ENCODE measurements at regions not wholly inside any gene's neighbourhood (a gene's known extent, or its start where the extent isn't known, plus 50 kb on each side); places are given as distances from the start of the nearest gene placed in this dataset.

GRCh38 chr2:151096235-151096634 lies 165.4 kb downstream of the RBM43 start:
- Histone ChIP-seq H3K27ac (no peak overlapping the region; the same call in 1 of the 2 replicates), H3K4me1 (peaks cover 30% of the 10 kb centered on the region), H3K4me2 (peak overlapping the region; percentile 64), H3K9ac (no peak overlapping the region), H3K4me3 (no peak overlapping the region), H3K9me3 (peaks cover 5% of the 10 kb centered on the region; the same call in 1 of the 2 replicates), H3K27me3 (no peaks in the 10 kb centered on the region), H3K36me3 (no peaks in the 10 kb centered on the region), H4K20me1 (no peaks in the 10 kb centered on the region)
- no peak for TF ChIP-seq Cebpa-rat (IDR thresholded peaks at IDR 0.05)

GRCh38 chr2:151095463-151095862 lies 166.2 kb downstream of the RBM43 start:
- no peak overlapping the region for H3K27ac ChIP-seq
- no peak overlapping the region for H3K4me3 ChIP-seq
- no peaks in the 10 kb centered on the region for H4K20me1 ChIP-seq
- H3K9me3 ChIP-seq, result peaks cover 5% of the 10 kb centered on the region; the same call in 1 of the 2 replicates
- no peak for TF ChIP-seq Cebpa-rat (IDR thresholded peaks at IDR 0.05)
- H3K36me3 ChIP-seq, result no peaks in the 10 kb centered on the region
- H3K9ac ChIP-seq, result no peak overlapping the region
- H3K27me3 ChIP-seq, result no peaks in the 10 kb centered on the region
- H3K4me2 ChIP-seq, result peak overlapping the region; percentile 64
- peaks cover 30% of the 10 kb centered on the region for H3K4me1 ChIP-seq

DNA sequence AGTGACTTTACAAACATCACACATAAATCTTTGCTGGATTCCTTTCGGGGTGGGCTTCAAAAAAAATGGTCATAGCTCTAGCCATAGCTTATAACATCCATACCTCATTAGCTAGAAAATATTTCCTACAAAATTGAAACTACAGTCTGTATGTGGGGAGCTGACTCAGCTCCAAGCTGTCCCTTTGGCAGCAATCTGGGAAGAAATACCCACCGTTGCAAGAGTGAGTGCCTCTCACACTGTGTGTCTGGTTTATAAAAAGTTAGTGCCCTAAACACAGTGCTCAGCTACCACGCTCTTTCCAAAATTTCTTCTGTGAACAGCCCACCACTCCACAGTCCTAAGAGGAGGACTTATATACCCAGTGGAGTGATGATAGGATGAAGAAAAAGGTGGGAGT lies 170.1 kb downstream of the RBM43 start:
- Histone ChIP-seq H3K9me3 (peaks cover 5% of the 10 kb centered on the region; the same call in 1 of the 2 replicates), H3K27ac (no peak overlapping the region), H3K27me3 (no peaks in the 10 kb centered on the region), H3K4me2 (no peak overlapping the region), H3K4me1 (peaks cover 21% of the 10 kb centered on the region), H3K9ac (no peak overlapping the region), H4K20me1 (no peaks in the 10 kb centered on the region), H3K4me3 (no peak overlapping the region), H3K36me3 (no peaks in the 10 kb centered on the region)
- TF ChIP-seq Cebpa-rat (IDR thresholded peaks at IDR 0.05), result no peak

DNA sequence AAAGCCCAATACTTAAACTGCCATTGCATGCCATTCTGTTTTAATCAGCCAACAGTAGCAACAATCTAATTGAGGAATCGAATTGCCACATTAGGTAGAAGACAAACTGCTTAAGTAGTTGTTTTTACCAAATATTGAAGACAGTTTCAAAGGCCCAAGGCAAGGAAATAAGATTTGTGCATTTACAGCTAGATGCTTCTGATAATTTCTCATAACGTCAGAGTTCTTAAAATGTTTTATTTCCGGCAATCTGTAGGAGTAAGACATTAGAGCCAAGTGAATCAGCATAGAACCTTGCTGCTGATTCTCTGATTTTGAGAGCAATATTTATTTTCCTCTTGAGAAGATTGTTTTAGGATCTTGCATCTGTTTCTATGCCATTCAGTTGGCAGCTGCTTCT lies 174.3 kb downstream of the RBM43 start:
- Histone ChIP-seq H3K4me2 (no peak overlapping the region), H4K20me1 (no peaks in the 10 kb centered on the region), H3K4me1 (no peaks in the 10 kb centered on the region), H3K4me3 (no peak overlapping the region), H3K9ac (no peak overlapping the region), H3K9me3 (no peaks in the 10 kb centered on the region), H3K27me3 (no peaks in the 10 kb centered on the region), H3K27ac (no peak overlapping the region), H3K36me3 (no peaks in the 10 kb centered on the region)
- no peak for TF ChIP-seq Cebpa-rat (IDR thresholded peaks at IDR 0.05)

GRCh38 chr2:151085181-151085611 lies 176.5 kb downstream of the RBM43 start:
- Histone ChIP-seq H3K36me3 (no peaks in the 10 kb centered on the region), H3K4me1 (no peaks in the 10 kb centered on the region), H4K20me1 (no peaks in the 10 kb centered on the region), H3K4me3 (no peak overlapping the region), H3K27ac (no peak overlapping the region), H3K27me3 (no peaks in the 10 kb centered on the region), H3K9me3 (no peaks in the 10 kb centered on the region), H3K4me2 (no peak overlapping the region), H3K9ac (no peak overlapping the region)
- TF ChIP-seq Cebpa-rat (IDR thresholded peaks at IDR 0.05), result no peak

DNA sequence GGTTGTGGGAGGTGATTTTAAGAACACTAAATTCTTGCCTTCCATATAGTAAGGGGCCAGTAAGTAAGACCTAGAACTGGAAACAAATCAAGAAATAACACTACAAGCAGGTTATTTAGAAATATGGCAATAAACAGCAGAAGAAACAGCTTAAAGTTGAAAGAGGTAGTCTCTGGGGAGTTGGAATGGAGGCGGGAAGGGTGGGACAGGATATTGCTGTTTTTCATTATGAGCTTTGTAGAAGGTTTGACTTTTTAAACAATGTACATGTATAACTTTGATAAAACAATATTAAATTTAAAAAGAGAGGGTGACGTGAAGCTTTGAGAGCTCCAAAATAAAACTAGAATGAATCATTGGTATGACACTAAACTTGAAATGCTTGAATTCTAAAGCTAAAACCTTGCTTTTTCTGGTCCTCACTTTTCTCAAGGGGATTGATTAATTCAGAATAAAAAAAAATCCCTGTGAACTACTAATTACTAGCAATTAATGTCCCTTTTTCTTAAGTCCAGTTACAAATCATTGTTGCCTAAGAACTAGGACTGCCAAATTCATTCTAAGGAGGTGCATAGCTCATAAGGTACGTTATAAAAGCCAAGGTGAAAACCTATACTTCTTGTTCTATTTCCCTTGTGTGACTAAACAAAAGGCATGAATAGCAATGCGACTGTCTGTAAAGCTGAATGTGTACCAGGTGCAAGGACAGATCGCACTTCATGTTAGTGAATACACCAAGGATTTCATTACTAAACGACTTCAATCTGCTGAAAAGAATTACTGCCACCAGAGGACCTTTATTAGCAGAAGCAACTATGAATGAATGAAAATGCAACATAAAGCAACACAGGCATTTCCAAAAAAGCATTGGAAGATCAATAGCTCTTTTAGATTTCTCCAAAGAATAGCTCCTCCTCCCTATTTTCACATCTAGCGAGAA lies 177.5 kb downstream of the RBM43 start:
- no peak for TF ChIP-seq Cebpa-rat (IDR thresholded peaks at IDR 0.05)
- H3K9ac ChIP-seq, result no peak overlapping the region
- H3K36me3 ChIP-seq, result no peaks in the 10 kb centered on the region
- no peak overlapping the region for H3K27ac ChIP-seq
- H3K27me3 ChIP-seq, result no peaks in the 10 kb centered on the region
- H3K4me3 ChIP-seq, result no peak overlapping the region
- no peaks in the 10 kb centered on the region for H3K9me3 ChIP-seq
- H3K4me1 ChIP-seq, result no peaks in the 10 kb centered on the region
- no peaks in the 10 kb centered on the region for H4K20me1 ChIP-seq
- H3K4me2 ChIP-seq, result no peak overlapping the region

GRCh38 chr2:151078889-151079288 lies 182.8 kb downstream of the RBM43 start:
- TF ChIP-seq Cebpa-rat (IDR thresholded peaks at IDR 0.05), result no peak
- no peak overlapping the region for H3K4me2 ChIP-seq
- H3K36me3 ChIP-seq, result no peaks in the 10 kb centered on the region
- H3K9me3 ChIP-seq, result no peaks in the 10 kb centered on the region; the same call in 1 of the 2 replicates
- H3K27ac ChIP-seq, result no peak overlapping the region
- no peaks in the 10 kb centered on the region for H3K4me1 ChIP-seq
- H3K9ac ChIP-seq, result no peak overlapping the region
- H4K20me1 ChIP-seq, result no peaks in the 10 kb centered on the region
- no peaks in the 10 kb centered on the region for H3K27me3 ChIP-seq
- no peak overlapping the region for H3K4me3 ChIP-seq

DNA sequence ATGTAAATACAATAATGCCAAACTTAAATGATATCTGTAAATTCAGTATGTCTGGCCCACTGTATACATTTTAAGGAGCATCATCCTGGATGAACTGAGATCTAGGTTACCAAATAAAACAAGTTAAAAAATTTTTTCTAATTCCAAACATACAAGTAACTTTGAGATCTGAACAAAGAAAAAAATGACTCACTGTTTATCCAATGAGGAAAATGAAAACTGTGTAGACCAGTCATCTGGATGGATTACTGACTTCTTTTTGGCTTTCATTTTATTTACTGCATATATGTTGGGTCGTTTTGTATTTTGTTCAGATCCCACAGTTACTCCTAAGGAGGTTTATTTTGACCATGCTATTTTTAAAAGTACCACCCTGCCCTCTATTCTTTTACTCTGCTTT lies 189.8 kb downstream of the RBM43 start:
- Histone ChIP-seq H3K9ac (no peak overlapping the region), H3K27ac (no peak overlapping the region), H3K9me3 (no peaks in the 10 kb centered on the region; the same call in 1 of the 2 replicates), H3K4me2 (no peak overlapping the region), H3K4me3 (no peak overlapping the region), H3K4me1 (no peaks in the 10 kb centered on the region), H3K27me3 (no peaks in the 10 kb centered on the region), H4K20me1 (no peaks in the 10 kb centered on the region), H3K36me3 (no peaks in the 10 kb centered on the region)
- no peak for TF ChIP-seq Cebpa-rat (IDR thresholded peaks at IDR 0.05)

DNA sequence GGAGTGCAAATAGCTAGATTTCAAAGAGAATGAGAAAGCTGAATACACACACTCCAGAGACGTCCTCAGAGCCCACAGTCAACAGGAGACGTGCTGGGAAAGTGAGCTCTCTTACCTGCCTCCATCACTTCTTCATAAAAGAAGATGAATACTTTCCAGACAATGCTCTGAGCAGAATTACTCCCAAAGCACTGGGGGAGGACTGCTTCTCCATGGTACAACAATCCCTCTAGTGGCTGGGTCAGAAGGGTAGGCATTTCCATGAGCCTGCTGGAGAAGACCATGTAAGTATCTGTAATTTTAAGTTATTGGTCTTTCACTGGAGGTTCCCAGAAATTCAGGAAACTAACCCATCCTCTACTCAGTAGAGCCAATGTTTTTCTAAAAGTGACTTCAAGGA lies 190.3 kb downstream of the RBM43 start:
- Histone ChIP-seq H3K4me1 (no peaks in the 10 kb centered on the region), H3K27me3 (no peaks in the 10 kb centered on the region), H3K9me3 (no peaks in the 10 kb centered on the region; the same call in 1 of the 2 replicates), H4K20me1 (no peaks in the 10 kb centered on the region), H3K9ac (no peak overlapping the region), H3K4me3 (no peak overlapping the region), H3K36me3 (no peaks in the 10 kb centered on the region), H3K4me2 (no peak overlapping the region), H3K27ac (no peak overlapping the region)
- TF ChIP-seq Cebpa-rat (IDR thresholded peaks at IDR 0.05), result no peak

DNA sequence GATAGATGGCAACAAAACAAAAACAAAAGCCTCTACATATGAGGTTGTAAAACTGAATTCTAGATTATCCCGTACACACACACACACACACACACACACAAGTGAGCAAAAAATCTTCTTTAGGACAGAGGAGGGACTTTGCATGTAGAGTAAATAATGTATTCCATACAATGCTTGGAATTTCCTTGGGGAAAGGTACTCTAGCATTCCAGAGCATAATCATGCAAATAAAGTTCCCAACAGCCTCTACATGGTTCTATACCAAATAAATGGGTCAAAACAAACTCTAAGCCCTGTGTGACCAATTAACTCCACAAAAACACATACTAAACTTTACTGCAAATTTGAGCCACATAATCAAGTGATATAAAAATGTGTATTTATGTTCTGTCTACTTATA lies 191.4 kb downstream of the RBM43 start:
- no peak overlapping the region for H3K9ac ChIP-seq
- H3K27ac ChIP-seq, result no peak overlapping the region

More for the DNA sequence above, 191.4 kb downstream of the RBM43 start:
- Histone ChIP-seq H3K9me3 (no peaks in the 10 kb centered on the region; the same call in 1 of the 2 replicates), H3K4me1 (no peaks in the 10 kb centered on the region), H3K4me2 (no peak overlapping the region), H3K36me3 (no peaks in the 10 kb centered on the region), H3K4me3 (no peak overlapping the region), H3K27me3 (no peaks in the 10 kb centered on the region), H4K20me1 (no peaks in the 10 kb centered on the region)
- no peak for TF ChIP-seq Cebpa-rat (IDR thresholded peaks at IDR 0.05)

All from BLaER1 (cell line).